Activated naive CD8-positive, alpha-beta T cell (primary cell): ENCODE measurements at regions not wholly inside any gene's neighbourhood (a gene's known extent, or its start where the extent isn't known, plus 50 kb on each side); places are given as distances from the start of the nearest gene placed in this dataset.

Source experiments
- H3K27ac Mint-ChIP-seq: one replicate; pipeline ENCODE4 v1.8.0; 2021; ENCODE audit warnings: mixed read lengths
- H3K27me3 Mint-ChIP-seq: one replicate; pipeline ENCODE4 v1.8.0; 2021; ENCODE audit warnings: mixed read lengths
- H3K36me3 Mint-ChIP-seq: one replicate; pipeline ENCODE4 v1.8.0; 2021; ENCODE audit warnings: mixed read lengths
- H3K4me1 Mint-ChIP-seq: one replicate; pipeline ENCODE4 v1.8.0; 2021; ENCODE audit warnings: low read depth, mixed read lengths
- H3K4me3 Mint-ChIP-seq: one replicate; pipeline ENCODE4 v1.8.0; 2021; ENCODE audit warnings: mild to moderate bottlenecking, mixed read lengths
- H3K9me3 Mint-ChIP-seq: one replicate; pipeline ENCODE4 v1.8.0; 2021; ENCODE audit warnings: low read depth, mixed read lengths

DNA sequence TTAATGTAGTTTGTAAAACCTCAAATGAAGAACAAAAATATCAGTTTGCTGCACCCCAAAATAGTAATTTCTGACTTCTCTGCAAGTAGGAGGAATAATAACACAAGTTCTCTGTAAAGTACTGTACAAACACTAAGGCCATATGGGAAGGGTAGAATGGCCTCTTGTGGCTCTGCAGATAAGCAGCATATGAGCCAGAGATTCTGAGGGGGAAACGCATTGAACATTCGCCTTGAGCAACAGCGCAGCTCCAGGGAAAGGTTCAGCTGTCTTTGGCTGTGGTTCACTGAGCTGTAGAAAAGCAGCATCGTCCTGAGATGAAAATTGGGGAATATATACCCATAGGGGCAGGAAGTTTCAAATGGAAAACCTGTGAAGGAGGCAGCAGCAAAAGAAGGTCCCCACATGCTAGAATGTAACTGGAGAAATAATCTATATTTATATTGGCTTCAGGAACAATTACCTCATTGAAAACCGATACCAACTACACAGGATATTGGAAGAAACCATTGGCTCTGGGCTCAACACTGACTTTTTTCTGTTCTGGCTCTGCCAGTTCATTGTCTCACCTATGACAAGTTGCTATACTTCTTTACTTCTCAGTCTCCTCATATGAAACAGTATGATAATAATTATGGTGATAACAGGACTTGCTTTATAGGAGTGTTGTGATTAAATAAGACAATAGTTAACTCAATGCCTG, 357.6 kb upstream of the CPEB2 start:
- Mint-ChIP-seq H3K4me1 (no peaks in the 10 kb centered on the region), H3K27ac (no peak overlapping the region), H3K27me3 (peaks cover 7% of the 10 kb centered on the region), H3K9me3 (no peaks in the 10 kb centered on the region), H3K4me3 (no peak overlapping the region), H3K36me3 (no peaks in the 10 kb centered on the region)

DNA sequence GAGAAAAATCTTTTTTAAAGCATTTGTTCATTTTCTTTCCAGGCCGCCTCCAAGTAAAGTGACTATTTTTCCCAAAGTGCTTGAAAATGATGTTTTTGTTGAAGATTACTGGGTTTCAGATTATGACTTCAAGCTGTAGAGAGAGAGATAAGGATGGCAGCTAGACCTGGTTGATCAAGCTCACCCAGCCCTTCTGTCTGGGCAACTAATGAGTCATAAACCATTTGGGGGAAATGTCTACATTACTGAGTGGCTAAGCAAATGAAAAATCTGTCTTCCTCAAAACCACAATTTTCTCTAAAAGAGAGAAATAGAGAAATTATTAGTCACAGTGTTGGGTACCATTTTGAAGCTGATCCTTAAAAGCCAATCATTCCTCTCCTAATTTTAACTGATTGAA, 355.4 kb upstream of the CPEB2 start:
- Mint-ChIP-seq H3K27me3 (peaks cover 4% of the 10 kb centered on the region), H3K36me3 (no peaks in the 10 kb centered on the region), H3K4me3 (no peak overlapping the region), H3K27ac (no peak overlapping the region), H3K4me1 (no peaks in the 10 kb centered on the region), H3K9me3 (no peaks in the 10 kb centered on the region)

DNA sequence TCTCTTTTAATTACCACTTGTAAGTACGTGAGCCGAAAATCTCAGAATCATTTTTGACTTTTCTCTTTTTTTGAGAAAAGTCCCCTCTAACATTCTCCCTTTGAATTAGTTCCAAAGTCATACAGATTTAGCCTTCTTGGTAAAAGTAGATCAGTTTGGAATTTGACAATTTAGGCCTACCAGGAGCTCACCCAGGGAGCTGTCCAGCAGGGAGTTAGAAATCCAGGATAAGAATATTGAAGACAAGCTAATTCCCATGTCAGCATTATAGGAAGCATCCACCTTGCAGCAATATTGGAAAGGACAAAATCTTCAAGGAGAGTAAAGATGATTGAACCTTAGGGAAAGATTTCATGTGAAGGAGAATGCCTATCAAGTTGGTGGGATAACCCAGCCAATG, 352.2 kb upstream of the CPEB2 start:
- Mint-ChIP-seq H3K36me3 (no peaks in the 10 kb centered on the region), H3K9me3 (peaks cover 8% of the 10 kb centered on the region), H3K27ac (no peak overlapping the region), H3K4me1 (no peaks in the 10 kb centered on the region), H3K4me3 (no peak overlapping the region), H3K27me3 (peaks cover 11% of the 10 kb centered on the region)

DNA sequence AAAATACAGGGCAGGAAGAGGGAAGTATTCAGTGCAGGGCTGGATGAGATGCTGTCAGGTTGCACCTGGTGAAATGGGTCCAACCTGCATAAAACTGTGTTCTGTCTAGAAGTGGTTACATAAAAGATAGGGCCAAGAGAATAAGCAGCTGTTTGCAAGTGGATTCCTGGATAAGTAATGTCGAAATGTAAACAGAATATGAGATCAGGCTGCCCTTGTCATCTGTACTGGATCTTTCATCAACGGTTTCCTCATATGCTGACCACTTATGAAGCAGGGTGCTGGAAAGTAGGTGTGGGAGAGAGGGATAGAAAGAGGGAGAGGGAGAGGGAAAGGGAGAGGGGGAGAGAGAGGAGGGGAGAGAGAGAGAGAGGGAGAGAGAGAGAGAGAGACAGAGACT, 349.8 kb upstream of the CPEB2 start:
- peaks cover 8% of the 10 kb centered on the region for H3K9me3 Mint-ChIP-seq
- no peak overlapping the region for H3K27ac Mint-ChIP-seq
- no peaks in the 10 kb centered on the region for H3K4me1 Mint-ChIP-seq
- H3K4me3 Mint-ChIP-seq, result no peak overlapping the region
- no peaks in the 10 kb centered on the region for H3K36me3 Mint-ChIP-seq
- H3K27me3 Mint-ChIP-seq, result peaks cover 8% of the 10 kb centered on the region

DNA sequence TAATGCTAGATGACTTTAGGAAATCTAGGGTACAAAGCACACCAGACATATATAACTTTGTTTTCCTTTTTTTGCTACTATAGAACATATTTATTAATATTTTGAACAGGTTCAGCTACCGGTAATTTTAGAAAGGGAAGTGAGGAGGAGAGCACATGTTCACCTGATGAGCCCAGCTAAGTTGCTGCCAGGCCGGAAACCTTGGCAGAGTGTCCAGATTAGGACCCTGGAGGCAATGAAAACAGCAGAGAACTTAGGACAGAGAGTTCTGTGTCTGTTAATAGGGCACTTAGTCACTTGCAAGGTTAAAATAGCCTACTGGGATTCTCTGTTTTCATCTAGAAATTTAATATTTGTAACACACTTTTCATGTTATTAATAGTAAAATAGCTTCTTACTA, 348.9 kb upstream of the CPEB2 start:
- Mint-ChIP-seq H3K4me1 (no peaks in the 10 kb centered on the region), H3K27ac (no peak overlapping the region), H3K4me3 (no peak overlapping the region), H3K27me3 (peaks cover 7% of the 10 kb centered on the region), H3K9me3 (peaks cover 8% of the 10 kb centered on the region), H3K36me3 (no peaks in the 10 kb centered on the region)

DNA sequence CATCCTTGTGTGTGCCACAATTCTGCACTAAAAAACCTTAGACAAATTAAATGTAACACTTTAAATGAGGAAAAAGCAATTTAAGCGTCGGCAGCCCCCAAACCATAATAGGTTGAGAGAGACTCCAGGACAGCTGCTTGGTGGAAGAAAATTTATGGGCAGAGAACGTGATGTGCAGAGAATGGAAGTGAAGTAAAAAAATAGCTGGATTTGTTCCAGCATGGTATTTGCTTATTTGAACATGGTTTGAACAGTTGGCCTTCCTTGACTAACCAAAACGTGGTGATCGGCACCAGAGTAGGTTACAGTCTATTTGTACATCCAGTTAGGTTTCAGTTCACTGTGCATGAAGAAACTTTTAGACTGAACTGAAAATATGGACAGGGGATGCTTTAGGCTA, 343.0 kb upstream of the CPEB2 start:
- Mint-ChIP-seq H3K4me3 (no peak overlapping the region), H3K27ac (no peak overlapping the region), H3K4me1 (no peaks in the 10 kb centered on the region), H3K27me3 (peaks cover 2% of the 10 kb centered on the region), H3K36me3 (no peaks in the 10 kb centered on the region), H3K9me3 (peaks cover under 1% of the 10 kb centered on the region)

DNA sequence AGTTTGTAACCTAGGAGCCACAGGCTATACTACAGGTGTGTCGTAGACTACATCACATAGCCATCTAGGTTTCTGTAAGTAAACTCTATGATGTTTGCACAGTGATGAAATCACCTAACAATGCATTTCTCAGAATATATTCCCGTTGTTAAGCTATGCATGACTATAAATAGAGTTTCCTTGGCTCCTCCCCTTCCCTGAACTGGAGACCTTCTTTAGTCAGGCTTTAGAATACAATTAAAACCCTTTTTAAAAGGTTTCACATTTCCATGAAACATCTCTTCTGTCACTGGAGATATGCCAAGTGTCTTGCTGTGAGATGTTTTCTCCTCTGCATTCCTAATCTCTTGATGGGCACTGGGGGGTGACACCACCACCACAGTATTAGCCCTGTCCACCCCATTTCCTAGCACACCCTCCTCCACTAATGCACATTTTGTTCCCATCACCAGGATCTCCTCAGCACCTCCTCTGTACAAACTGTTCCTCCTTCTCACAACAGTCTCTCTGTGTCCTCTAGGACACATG, 334.6 kb upstream of the CPEB2 start:
- no peaks in the 10 kb centered on the region for H3K36me3 Mint-ChIP-seq
- no peak overlapping the region for H3K4me3 Mint-ChIP-seq
- peaks cover 4% of the 10 kb centered on the region for H3K27me3 Mint-ChIP-seq
- H3K27ac Mint-ChIP-seq, result no peak overlapping the region
- H3K4me1 Mint-ChIP-seq, result no peaks in the 10 kb centered on the region
- H3K9me3 Mint-ChIP-seq, result no peaks in the 10 kb centered on the region

DNA sequence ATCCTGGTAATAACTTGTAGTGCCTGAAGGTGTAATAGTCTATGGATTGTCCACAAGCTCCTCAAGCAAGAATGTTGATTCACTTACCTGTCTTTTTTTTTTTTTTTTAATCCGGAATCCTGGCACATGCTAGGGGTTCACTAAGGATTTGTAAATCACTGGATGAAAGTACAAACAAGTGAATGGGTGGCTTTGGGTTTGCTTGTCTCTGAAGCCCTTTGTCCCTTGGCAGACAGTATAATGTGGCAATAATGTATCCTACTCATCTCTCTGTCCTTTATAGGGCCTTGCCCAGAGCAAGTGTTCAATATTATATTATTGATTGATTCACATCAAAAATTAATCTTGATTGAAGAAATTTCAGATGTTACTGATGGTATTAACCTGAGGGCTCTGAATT, 334.0 kb upstream of the CPEB2 start:
- Mint-ChIP-seq H3K4me3 (no peak overlapping the region), H3K27ac (no peak overlapping the region), H3K27me3 (peaks cover 8% of the 10 kb centered on the region), H3K36me3 (no peaks in the 10 kb centered on the region), H3K4me1 (no peaks in the 10 kb centered on the region), H3K9me3 (no peaks in the 10 kb centered on the region)

DNA sequence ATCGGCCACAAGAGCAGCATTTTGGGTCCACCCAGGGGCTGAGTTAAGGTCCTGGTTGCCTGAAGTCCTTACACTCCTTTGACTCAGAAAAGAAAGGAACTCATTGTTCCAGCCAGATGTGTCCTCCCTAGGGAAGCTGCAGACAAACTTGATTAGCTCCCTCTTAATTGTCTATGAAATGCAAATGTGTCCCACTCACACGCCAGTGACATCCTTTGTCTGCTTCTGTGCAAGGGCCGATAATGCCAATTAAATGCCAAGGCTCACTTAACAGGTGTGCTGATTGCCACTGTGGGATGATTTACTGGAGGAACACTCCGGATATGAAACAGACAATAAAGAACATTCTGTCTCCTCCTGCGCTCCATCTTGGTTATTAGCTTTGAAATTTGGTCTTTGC, 332.9 kb upstream of the CPEB2 start:
- no peak overlapping the region for H3K27ac Mint-ChIP-seq
- H3K4me3 Mint-ChIP-seq, result no peak overlapping the region
- no peaks in the 10 kb centered on the region for H3K36me3 Mint-ChIP-seq
- H3K27me3 Mint-ChIP-seq, result peaks cover 8% of the 10 kb centered on the region
- H3K9me3 Mint-ChIP-seq, result no peaks in the 10 kb centered on the region
- no peaks in the 10 kb centered on the region for H3K4me1 Mint-ChIP-seq

DNA sequence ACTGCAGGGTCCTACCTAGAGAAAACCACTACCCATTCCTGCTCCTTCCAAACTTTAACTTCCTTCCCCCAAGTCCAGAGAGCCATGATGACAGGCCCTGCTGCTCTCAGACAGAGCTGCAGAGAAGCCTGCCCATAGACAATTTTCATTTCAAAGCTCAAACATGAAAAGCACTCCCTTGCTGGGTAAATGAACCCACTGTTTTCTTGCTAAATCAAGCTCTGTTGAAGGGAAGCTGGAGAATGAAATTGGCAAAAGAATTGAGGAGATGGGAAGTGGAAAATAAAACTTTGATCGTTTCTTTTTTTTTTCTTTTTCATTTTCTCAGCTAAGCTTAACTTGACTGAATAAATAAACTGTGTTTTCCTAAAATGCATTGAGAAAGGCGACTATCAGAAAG, 331.1 kb upstream of the CPEB2 start:
- H3K4me1 Mint-ChIP-seq, result no peaks in the 10 kb centered on the region

DNA sequence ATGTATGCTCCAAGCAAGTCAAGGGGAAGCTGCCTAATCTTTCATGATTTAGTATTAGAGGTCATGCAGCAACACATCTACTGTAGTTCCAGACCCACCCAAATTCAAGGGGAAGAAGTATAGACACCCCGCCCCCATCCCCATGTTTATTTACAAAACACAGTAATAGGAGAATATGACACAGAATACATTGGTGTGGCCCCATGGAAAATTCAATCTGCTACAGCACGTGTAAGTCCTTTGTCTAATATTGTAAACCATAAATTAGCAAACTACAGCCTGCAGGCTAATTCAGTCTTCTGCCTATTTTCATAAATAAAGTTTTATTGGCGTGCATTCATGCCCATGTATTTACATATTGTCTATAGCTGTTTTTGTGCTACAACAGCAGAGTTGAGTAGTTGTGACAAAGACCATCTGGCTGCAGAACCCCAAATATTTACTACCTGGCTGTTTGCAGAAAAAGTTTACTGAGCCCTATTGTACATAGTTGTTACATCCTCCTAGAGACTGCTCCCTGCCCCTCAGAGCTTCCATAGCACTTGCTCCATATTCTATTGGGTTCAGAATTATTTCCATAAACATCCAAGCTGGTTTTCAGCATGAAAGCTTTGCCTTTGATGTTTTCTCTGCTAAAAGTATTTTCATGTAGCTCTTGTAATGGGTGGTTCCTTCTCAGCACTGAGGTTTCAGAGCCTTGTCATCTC, 326.8 kb upstream of the CPEB2 start:
- H3K36me3 Mint-ChIP-seq, result no peaks in the 10 kb centered on the region
- no peak overlapping the region for H3K27ac Mint-ChIP-seq
- no peaks in the 10 kb centered on the region for H3K4me1 Mint-ChIP-seq
- no peak overlapping the region for H3K4me3 Mint-ChIP-seq
- H3K27me3 Mint-ChIP-seq, result peaks cover 10% of the 10 kb centered on the region
- H3K9me3 Mint-ChIP-seq, result no peaks in the 10 kb centered on the region

More for the DNA sequence above, 331.1 kb upstream of the CPEB2 start:
- peaks cover 8% of the 10 kb centered on the region for H3K27me3 Mint-ChIP-seq
- H3K36me3 Mint-ChIP-seq, result no peaks in the 10 kb centered on the region
- H3K4me3 Mint-ChIP-seq, result no peak overlapping the region
- H3K9me3 Mint-ChIP-seq, result no peaks in the 10 kb centered on the region
- H3K27ac Mint-ChIP-seq, result no peak overlapping the region

DNA sequence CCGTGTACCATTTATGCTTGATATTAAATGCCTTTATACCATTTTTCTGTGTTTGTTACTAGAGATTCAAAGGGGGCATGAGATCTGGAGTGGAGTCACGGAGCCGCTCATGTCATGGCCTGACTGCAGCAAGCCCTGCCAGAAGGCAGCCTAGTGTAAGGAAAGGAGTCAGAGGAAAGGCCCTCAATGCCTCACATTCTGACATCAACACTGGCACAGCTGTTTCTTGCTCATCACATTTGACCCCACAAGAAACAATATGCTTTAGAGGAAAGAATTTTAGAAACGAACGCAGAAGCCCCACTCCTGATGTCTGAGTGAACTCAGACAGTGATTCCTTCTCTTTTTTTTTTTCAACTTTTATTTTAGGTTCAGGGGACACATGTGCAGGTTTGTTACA, 322.4 kb upstream of the CPEB2 start:
- Mint-ChIP-seq H3K36me3 (no peaks in the 10 kb centered on the region), H3K27ac (no peak overlapping the region), H3K4me1 (no peaks in the 10 kb centered on the region), H3K9me3 (no peaks in the 10 kb centered on the region), H3K27me3 (peaks cover 4% of the 10 kb centered on the region), H3K4me3 (no peak overlapping the region)

DNA sequence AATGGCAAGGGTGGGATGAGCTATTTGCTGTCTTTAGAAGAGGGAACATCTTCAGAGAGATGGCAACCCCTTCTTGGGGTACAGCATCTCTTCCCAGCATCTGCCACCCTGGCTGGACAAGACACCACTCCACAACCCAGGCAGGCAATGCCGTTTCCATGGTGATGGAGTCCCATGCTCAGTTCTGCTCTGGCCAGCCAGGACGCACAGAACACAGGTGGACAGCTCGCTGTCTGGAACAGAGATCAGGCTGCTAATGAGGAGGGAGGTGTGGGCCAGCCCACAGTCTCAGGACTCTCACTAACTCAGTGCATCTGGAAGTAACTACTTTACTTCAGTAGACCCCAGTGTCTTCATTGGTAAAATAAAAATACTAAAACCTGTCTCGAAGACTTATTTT, 321.0 kb upstream of the CPEB2 start:
- no peak overlapping the region for H3K27ac Mint-ChIP-seq
- no peaks in the 10 kb centered on the region for H3K36me3 Mint-ChIP-seq
- no peak overlapping the region for H3K4me3 Mint-ChIP-seq
- H3K9me3 Mint-ChIP-seq, result no peaks in the 10 kb centered on the region
- H3K27me3 Mint-ChIP-seq, result peaks cover 4% of the 10 kb centered on the region
- H3K4me1 Mint-ChIP-seq, result no peaks in the 10 kb centered on the region

DNA sequence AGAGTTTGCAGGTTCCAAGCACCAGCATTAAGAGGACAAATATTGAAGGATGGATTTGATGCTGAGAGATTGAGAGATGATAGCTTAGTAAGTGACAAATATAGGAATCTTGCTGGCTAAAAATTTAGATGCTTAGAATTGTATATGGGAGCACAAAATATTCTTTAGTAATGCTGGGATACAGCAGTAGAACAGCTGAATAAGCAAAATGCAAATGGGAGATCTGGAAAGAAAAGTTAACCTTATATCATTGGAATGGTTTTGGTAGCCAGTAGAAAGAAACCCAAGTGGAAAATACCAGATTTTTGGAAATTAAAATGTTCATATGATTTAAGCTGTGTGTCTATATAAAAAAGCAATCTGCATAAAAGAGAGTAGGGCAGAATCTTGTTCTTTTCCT, 308.6 kb upstream of the CPEB2 start:
- H3K4me3 Mint-ChIP-seq, result no peak overlapping the region
- no peaks in the 10 kb centered on the region for H3K4me1 Mint-ChIP-seq
- H3K36me3 Mint-ChIP-seq, result no peaks in the 10 kb centered on the region
- H3K27me3 Mint-ChIP-seq, result peaks cover 8% of the 10 kb centered on the region
- no peak overlapping the region for H3K27ac Mint-ChIP-seq
- H3K9me3 Mint-ChIP-seq, result peaks cover 5% of the 10 kb centered on the region

DNA sequence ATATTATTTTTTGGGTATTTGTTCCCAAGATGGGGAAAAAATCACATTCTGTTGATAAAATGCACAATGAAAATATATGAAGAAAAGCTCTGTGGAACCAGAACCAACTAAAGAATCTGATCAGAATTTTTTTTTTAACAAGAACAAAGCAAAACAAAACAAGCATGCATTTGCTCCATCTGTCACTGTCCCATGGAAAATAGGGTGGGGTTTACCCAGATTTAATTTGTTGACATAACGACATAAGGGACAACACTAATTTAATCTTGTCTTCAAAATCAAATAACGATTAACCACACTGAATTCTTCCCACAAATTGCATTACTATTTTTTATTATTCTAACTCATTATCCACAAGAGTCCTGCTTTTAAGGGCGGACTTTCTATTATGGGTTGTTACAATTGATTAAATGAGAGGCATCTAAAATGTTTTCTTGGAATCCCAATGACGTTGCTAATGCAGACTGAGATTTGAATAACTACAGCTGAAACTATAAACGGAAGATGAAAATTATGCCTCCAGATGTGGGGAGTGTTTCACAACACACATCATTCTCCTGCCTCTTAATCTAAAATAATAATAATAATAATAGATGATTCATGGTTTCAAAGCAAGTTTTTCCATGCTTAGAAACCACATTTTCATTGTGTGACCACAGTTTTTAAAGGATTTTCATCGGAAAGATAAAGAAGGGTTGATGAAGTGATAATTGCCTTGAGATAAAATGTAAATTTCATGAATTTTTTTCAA, 307.0 kb upstream of the CPEB2 start:
- Mint-ChIP-seq H3K4me3 (no peak overlapping the region), H3K36me3 (no peaks in the 10 kb centered on the region), H3K27me3 (peaks cover 13% of the 10 kb centered on the region), H3K27ac (no peak overlapping the region), H3K9me3 (peaks cover 5% of the 10 kb centered on the region), H3K4me1 (no peaks in the 10 kb centered on the region)
